MM.1S (cell line): ENCODE measurements at regions not wholly inside any gene's neighbourhood (a gene's known extent, or its start where the extent isn't known, plus 50 kb on each side); places are given as distances from the start of the nearest gene placed in this dataset.

ENCODE experiments used
- DNase-seq: peaks from one replicate; pipeline ENCODE4 v3.0.0-alpha.2; 2015
- H2AFZ ChIP-seq: fragments of 300-600 bp; sonication (generic); 2 replicates; pipeline ENCODE4 v1.6.0; 2016; ENCODE audit warnings: antibody characterized with exemption, low read length
- H3F3A ChIP-seq: fragments of 300-600 bp; sonication (generic); 2 replicates; pipeline ENCODE4 v1.6.1; 2016; ENCODE audit warnings: mild to moderate bottlenecking, antibody characterized with exemption, low read length, moderate library complexity, mixed read lengths; ENCODE audit not compliant: insufficient read depth
- H3K27ac ChIP-seq: fragments of 300-600 bp; sonication (generic); 2 replicates; pipeline ENCODE4 v1.5.1; 2016; ENCODE audit warnings: mild to moderate bottlenecking, low read length
- H3K27me3 ChIP-seq: fragments of 300-600 bp; sonication (generic); replicated peaks from 2 replicates; pipeline ENCODE4 v1.6.0; 2016; ENCODE audit warnings: low read length; ENCODE audit not compliant: insufficient read depth
- H3K36me3 ChIP-seq: fragments of 300-600 bp; sonication (generic); replicated peaks from 2 replicates; pipeline ENCODE4 v1.6.1; 2016; ENCODE audit warnings: mild to moderate bottlenecking, low read length, mixed read lengths; ENCODE audit not compliant: insufficient read depth
- H3K4me1 ChIP-seq: fragments of 300-600 bp; sonication (generic); 2 replicates; pipeline ENCODE4 v1.6.1; 2016; ENCODE audit warnings: low read length, mixed read lengths
- H3K4me2 ChIP-seq: fragments of 300-600 bp; sonication (generic); 2 replicates; pipeline ENCODE4 v1.6.0; 2016; ENCODE audit warnings: low read depth, low read length
- H3K4me3 ChIP-seq: fragments of 300-600 bp; sonication (generic); 2 replicates; pipeline ENCODE4 v1.5.1; 2016; ENCODE audit warnings: low read length, mixed read lengths
- H3K79me2 ChIP-seq: fragments of 300-600 bp; sonication (generic); 2 replicates; pipeline ENCODE4 v1.6.1; 2016; ENCODE audit warnings: mixed run types, low read length, mixed read lengths
- H3K9ac ChIP-seq: fragments of 300-600 bp; sonication (generic); 2 replicates; pipeline ENCODE4 v1.6.1; 2016; ENCODE audit warnings: low read length, mixed read lengths
- H3K9me2 ChIP-seq: fragments of 300-600 bp; sonication (generic); replicated peaks from 2 replicates; pipeline ENCODE4 v1.6.1; 2016; ENCODE audit warnings: mild to moderate bottlenecking, low read length, mixed read lengths; ENCODE audit not compliant: insufficient read depth
- H3K9me3 ChIP-seq: fragments of 300-600 bp; sonication (generic); replicated peaks from 2 replicates; pipeline ENCODE4 v1.6.1; 2016; ENCODE audit warnings: mild to moderate bottlenecking, low read length, mixed read lengths; ENCODE audit not compliant: insufficient read depth
- H4K20me1 ChIP-seq: fragments of 300-600 bp; sonication (generic); 2 replicates; pipeline ENCODE4 v1.6.1; 2016; ENCODE audit warnings: mild to moderate bottlenecking, low read length, moderate library complexity, mixed read lengths; ENCODE audit not compliant: insufficient read depth
- EZH2 ChIP-seq: fragments of 300-600 bp; sonication (generic); optimal IDR thresholded peaks from 2 replicates; pipeline ENCODE3; 2017; ENCODE audit warnings: low read depth, mild to moderate bottlenecking, antibody characterized with exemption, low read length, mixed read lengths
- EZH2phosphoT487 ChIP-seq: fragments of 300-600 bp; sonication (generic); IDR thresholded peaks from 2 replicates; pipeline ENCODE4 v1.6.1; 2018; ENCODE audit warnings: antibody characterized with exemption, low read length
- TF ChIP-seq, protein P1 (sequence below): fragments of 300-600 bp; sonication (generic); IDR thresholded peaks from 2 replicates; pipeline ENCODE4 v1.5.1; 2016; ENCODE audit warnings: antibody characterized with exemption, low read length, mixed read lengths

DNA sequence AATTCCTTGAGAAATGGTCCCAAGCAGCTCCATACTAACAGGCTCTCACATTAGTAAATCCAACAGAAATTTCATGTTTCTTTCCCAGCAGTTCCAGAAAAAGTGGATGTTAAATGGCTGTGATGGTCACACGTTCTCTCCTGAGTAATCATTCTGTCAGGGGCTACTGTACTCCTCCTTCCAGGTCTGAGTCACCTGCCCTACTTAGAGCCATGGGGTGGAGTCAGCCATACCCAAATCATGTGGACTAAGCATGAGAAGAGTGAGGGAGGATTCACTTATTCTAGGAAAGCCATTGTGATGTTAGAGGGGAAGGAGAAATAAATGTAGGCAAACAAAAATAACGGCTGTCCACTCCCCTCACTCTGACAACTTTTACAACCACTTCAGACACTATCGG is 547.2 kb downstream of the CSNK1G3 start:
- TF ChIP-seq EZH2phosphoT487 (no peak), EZH2 (no peak)
- TF ChIP-seq, protein P1, sequence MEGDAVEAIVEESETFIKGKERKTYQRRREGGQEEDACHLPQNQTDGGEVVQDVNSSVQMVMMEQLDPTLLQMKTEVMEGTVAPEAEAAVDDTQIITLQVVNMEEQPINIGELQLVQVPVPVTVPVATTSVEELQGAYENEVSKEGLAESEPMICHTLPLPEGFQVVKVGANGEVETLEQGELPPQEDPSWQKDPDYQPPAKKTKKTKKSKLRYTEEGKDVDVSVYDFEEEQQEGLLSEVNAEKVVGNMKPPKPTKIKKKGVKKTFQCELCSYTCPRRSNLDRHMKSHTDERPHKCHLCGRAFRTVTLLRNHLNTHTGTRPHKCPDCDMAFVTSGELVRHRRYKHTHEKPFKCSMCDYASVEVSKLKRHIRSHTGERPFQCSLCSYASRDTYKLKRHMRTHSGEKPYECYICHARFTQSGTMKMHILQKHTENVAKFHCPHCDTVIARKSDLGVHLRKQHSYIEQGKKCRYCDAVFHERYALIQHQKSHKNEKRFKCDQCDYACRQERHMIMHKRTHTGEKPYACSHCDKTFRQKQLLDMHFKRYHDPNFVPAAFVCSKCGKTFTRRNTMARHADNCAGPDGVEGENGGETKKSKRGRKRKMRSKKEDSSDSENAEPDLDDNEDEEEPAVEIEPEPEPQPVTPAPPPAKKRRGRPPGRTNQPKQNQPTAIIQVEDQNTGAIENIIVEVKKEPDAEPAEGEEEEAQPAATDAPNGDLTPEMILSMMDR, result no peak
- Histone ChIP-seq H3K79me2 (no peaks in the 10 kb centered on the region), H3K9me3 (no peaks in the 10 kb centered on the region), H3F3A (peaks cover 15% of the 10 kb centered on the region), H3K27me3 (peaks cover 23% of the 10 kb centered on the region), H4K20me1 (no peaks in the 10 kb centered on the region), H3K9me2 (no peaks in the 10 kb centered on the region), H3K4me1 (peaks cover 31% of the 10 kb centered on the region), H3K4me3 (no peak overlapping the region), H3K9ac (no peak overlapping the region), H3K36me3 (no peaks in the 10 kb centered on the region), H2AFZ (no peak overlapping the region), H3K27ac (no peak overlapping the region), H3K4me2 (no peak overlapping the region)
- no peak for DNase-seq

DNA sequence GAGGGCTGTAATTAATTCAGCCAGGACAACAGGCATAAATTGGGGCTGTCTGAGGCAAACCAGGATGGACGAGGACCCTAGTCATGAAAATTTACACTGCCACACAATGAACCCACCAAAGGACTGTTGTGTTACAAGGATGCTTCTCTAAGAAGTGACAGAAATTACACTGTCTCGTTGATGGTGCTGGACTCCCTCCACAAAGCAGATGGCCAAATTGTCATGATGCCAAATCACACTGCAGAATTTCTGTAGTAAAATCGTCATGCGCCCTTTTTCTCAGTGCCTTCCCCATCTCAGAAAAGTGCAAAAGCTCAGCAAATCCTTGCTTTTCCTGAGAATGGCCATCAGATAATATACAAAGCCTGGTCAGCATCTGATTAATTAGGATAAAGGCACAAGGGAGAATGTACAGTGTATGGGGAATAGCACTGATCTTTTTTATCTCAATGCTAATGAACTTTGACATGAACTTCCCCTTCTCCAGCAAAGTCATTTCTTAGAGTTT is 545.8 kb downstream of the CSNK1G3 start:
- Histone ChIP-seq H3K27me3 (peaks cover 23% of the 10 kb centered on the region), H3K4me1 (peaks cover 35% of the 10 kb centered on the region), H3F3A (peaks cover 18% of the 10 kb centered on the region), H3K79me2 (no peaks in the 10 kb centered on the region), H3K4me3 (peak overlapping the region; percentile 27; the same call in 1 of the 2 replicates), H3K9me2 (no peaks in the 10 kb centered on the region), H3K9ac (no peak overlapping the region), H3K9me3 (no peaks in the 10 kb centered on the region), H3K4me2 (peak overlapping the region; percentile 77), H3K27ac (no peak overlapping the region), H4K20me1 (no peaks in the 10 kb centered on the region), H3K36me3 (no peaks in the 10 kb centered on the region), H2AFZ (no peak overlapping the region)
- no peak for DNase-seq
- TF ChIP-seq EZH2phosphoT487, result no peak
- TF ChIP-seq, protein P1, result no peak
- TF ChIP-seq EZH2, result no peak

DNA sequence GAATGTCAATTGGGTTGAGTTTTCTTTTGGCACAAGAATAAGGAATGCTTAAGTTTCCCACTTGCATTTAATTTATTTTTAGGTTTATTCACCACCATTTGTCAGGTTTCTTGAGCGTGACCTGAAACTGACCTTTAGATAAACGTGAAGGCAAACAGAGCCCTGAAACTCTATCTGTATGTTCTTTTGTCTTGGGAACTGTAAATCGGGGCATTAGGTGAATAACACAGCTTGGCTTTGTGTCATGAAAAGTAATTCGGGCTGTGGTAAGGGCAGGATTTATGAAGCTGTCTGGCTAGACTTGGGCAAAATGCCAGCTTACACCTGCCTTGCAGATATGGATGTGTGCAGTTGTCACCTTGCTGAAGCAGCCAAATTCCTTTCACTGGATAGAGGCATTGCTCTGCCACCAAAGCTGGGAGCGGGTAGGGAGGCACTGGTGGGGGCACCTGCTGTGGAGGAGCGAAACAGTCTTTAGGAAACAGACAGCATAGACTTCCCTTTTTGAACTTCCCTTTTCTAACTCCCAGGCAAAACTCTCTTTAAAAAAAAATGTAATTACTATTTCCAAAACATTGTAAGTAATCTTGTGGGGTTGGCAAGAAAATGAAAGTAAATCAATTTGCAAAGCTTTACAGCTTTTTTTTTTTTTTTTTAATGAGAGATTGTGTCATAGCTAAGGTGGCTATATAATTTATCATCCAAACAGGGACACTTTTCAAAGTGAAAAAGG is 545.2 kb downstream of the CSNK1G3 start:
- Histone ChIP-seq H4K20me1 (no peaks in the 10 kb centered on the region), H3F3A (peaks cover 18% of the 10 kb centered on the region), H3K4me2 (peak overlapping the region; percentile 77), H3K9me2 (no peaks in the 10 kb centered on the region), H3K79me2 (no peaks in the 10 kb centered on the region), H3K27me3 (peaks cover 23% of the 10 kb centered on the region), H3K4me1 (peaks cover 35% of the 10 kb centered on the region), H2AFZ (no peak overlapping the region), H3K9me3 (no peaks in the 10 kb centered on the region), H3K4me3 (peak overlapping the region; percentile 27; the same call in 1 of the 2 replicates), H3K27ac (no peak overlapping the region), H3K9ac (no peak overlapping the region), H3K36me3 (no peaks in the 10 kb centered on the region)
- peak; percentile 72 for DNase-seq
- TF ChIP-seq EZH2phosphoT487 (no peak), EZH2 (no peak)
- TF ChIP-seq, protein P1, result no peak
